ENCODE measurements at regions not wholly inside any gene's neighbourhood (a gene's known extent, or its start where the extent isn't known, plus 50 kb on each side); places are given as distances from the start of the nearest gene placed in this dataset.

- no peak overlapping the region for H3K4me3 ChIP-seq (ENCODE audit: low read length)
- no peak for DNase-seq (ENCODE audit: low read depth)
- no peak for TF ChIP-seq CTCF (IDR thresholded peaks at IDR 0.05; ENCODE audit: insufficient read depth, low read depth, low read length, missing control alignments)
Measured at GRCh38 chr22:48309836-48310235, 1517.8 kb downstream of the BRD1 start.

- no peak overlapping the region for H3K4me3 ChIP-seq (ENCODE audit: low read length)
- TF ChIP-seq CTCF (IDR thresholded peaks at IDR 0.05; ENCODE audit: insufficient read depth, low read depth, low read length, missing control alignments) = no peak
- no peak for DNase-seq (ENCODE audit: low read depth)
Measured at GRCh38 chr22:48309115-48309705, 1518.5 kb downstream of the BRD1 start.

DNA sequence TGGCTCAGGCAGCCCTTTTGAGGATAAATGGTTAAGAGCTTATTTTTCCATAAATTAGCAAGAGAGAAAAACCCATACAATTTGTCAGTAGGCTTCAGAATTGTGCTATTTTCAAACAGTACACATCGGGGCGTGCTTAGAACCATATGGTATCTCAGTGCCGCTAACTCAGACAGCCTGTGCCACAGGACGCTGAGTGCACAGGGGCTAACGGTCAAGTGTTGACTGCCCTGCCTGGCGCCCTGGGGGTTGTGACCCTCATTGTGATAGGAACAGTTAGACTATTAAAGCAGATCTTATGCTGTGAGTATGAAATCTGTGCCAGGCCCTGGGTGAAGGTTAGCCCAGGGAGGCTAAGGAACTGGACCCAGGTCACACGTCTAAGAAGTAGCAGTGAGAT is 1519.7 kb downstream of the BRD1 start:
- H3K4me3 ChIP-seq (ENCODE audit: low read length) = no peak overlapping the region
- TF ChIP-seq CTCF (IDR thresholded peaks at IDR 0.05; ENCODE audit: insufficient read depth, low read depth, low read length, missing control alignments) = no peak
- DNase-seq (ENCODE audit: low read depth) = no peak

GRCh38 chr22:48306785-48307510 is 1520.7 kb downstream of the BRD1 start:
- DNase-seq (ENCODE audit: low read depth) = no peak
- no peak for TF ChIP-seq CTCF (IDR thresholded peaks at IDR 0.05; ENCODE audit: insufficient read depth, low read depth, low read length, missing control alignments)
- H3K4me3 ChIP-seq (ENCODE audit: low read length) = no peak overlapping the region

- no peak for DNase-seq (ENCODE audit: low read depth)
- no peak overlapping the region for H3K4me3 ChIP-seq (ENCODE audit: low read length)
- no peak for TF ChIP-seq CTCF (IDR thresholded peaks at IDR 0.05; ENCODE audit: insufficient read depth, low read depth, low read length, missing control alignments)
Measured at GRCh38 chr22:48306284-48306683, 1521.4 kb downstream of the BRD1 start.

DNA sequence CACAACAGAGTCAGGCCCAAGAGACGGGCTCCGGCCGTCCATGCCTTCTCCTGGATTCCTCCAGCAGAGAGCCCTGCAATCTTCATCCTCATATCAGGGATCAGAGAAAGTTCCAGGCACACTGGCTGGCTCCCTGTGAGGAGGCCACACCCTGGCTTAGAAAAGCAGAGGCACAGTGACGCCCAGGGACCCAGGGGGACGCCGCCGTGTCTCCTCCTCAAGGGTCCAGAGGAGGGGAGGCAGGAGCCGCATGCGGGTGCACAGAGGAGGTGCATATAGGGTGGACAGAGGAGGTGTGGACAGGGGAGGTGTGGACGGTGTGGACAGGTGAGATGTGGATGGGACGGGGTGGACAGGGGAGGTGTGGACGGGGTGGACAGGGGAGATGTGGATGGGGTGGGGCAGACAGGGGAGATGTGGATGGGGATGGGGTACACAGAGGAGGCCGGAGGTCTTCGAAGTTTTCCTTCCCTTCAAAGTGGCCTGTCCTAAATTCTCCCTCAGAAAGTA is 1521.9 kb downstream of the BRD1 start:
- TF ChIP-seq CTCF (IDR thresholded peaks at IDR 0.05; ENCODE audit: insufficient read depth, low read depth, low read length, missing control alignments) = no peak
- DNase-seq (ENCODE audit: low read depth) = no peak
- H3K4me3 ChIP-seq (ENCODE audit: low read length) = no peak overlapping the region

DNA sequence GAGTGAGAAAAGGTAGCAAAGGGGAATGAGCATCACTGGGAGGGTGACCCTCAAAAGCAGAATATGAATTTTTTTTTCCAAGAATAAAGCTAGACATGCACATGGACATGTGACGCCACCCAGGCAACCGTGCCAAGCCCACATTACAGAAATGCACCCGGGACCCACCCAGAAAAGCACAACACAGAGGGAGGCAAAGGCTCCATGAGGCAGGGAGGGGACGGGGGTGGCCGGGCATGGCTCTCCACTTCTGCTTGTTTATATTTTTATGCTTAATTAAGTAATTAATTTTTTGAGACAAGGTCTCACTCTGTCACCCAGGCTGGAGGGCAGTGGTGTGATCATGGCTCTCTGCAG is 1524.3 kb downstream of the BRD1 start:
- no peak for DNase-seq (ENCODE audit: low read depth)
- H3K4me3 ChIP-seq (ENCODE audit: low read length) = no peak overlapping the region
- TF ChIP-seq CTCF (IDR thresholded peaks at IDR 0.05; ENCODE audit: insufficient read depth, low read depth, low read length, missing control alignments) = no peak

Measured in epithelial cell of esophagus (primary cell).